NCI-H1436 treated with DMSO at 0.1 percent for 48 hours (cell line): ENCODE measurements at regions not wholly inside any gene's neighbourhood (a gene's known extent, or its start where the extent isn't known, plus 50 kb on each side); places are given as distances from the start of the nearest gene placed in this dataset.
A peak's percentile ranks its signal among the peaks of the same experiment; 100 is the strongest.

Source experiments
- DNase-seq: peaks from one replicate; lab custom pipeline; 2025; lab: John Stamatoyannopoulos, UW

- no peak for DNase-seq
These were observed 162.0 kb downstream of the TM9SF2 start for GRCh38 chr13:99663185-99663825.

DNA sequence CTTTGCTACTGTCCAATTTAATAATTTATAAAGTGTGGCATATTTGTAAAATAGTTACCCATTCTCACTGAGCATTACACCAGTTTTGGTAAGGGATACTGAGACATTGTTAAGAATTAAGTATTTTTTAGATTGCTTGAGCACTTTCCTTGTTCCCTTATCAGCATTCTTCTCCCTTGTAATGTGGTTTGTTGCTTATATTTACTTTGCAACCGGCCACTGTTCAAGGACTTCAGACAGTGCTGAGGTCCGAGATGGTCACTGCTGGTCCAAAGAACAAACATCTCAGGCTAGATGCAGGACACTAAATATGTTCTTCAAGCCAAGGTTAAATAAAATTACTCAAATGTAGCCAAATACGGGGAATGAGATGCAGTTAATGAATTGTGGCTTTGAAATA is 161.4 kb downstream of the TM9SF2 start:
- DNase-seq, result no peak

- DNase-seq, result no peak
These were observed 160.5 kb downstream of the TM9SF2 start for GRCh38 chr13:99661791-99662190.

- no peak for DNase-seq
These were observed 158.7 kb downstream of the TM9SF2 start for GRCh38 chr13:99659866-99660554.

DNA sequence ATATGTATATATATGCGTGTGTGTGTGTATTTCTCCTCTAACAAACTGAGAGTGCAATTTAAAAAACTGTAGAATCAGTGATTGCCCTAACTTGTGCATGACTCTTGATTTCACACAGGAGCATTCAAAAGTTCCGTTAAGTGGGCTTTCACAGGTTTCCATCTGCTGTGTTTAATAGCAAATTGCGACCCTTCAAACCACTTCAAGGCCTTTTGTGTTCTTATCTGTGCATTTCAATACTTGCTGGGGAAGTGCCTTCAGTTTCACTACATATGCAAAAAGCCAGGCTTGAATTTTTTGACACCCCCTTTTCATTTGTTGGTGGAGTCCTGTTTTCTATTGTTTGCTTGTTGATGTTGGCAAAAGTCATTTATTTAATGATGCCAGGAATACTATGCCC is 158.0 kb downstream of the TM9SF2 start:
- no peak for DNase-seq

- no peak for DNase-seq
These were observed 157.2 kb downstream of the TM9SF2 start for GRCh38 chr13:99658261-99658991.

- no peak for DNase-seq
These were observed 156.6 kb downstream of the TM9SF2 start for GRCh38 chr13:99657848-99658260.

GRCh38 chr13:99656844-99657381 is 155.6 kb downstream of the TM9SF2 start:
- DNase-seq, result no peak

GRCh38 chr13:99656092-99656745 is 154.9 kb downstream of the TM9SF2 start:
- peak; percentile 13 for DNase-seq

DNA sequence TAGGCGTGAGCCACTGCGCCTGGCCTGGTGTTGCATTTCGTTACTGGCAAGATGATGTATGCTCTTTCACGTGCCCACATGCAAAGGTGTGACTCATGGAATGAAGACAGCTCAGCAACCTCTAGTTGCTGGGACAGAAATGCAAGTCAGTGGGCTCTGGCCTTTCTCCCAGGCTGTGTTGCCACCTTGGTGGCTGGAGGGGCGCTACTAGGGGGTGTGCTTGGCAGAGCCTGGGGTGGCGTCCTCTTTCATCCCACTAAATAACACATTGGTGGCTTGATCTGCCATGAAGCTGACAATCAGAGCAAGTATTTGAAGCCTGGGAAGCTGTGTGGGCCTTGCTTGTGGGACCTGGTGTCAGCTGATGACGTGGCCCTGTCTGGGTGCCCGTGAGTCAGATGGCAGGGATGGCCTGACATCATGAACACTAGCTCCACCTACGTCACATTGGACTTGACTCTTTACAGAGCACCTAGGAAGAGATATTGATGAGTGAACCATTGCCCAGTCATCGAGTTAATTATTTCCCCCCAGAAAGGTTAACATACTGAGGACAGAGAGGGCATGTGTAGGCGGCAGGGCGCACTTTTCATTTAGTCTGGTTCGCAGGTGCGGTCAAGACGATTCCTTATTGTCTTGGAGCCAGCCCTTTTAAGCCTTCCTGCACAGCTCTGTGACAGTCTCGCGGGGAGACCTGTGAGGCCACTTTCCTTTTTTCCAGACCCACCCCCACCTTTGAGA is 154.2 kb downstream of the TM9SF2 start:
- no peak for DNase-seq

DNA sequence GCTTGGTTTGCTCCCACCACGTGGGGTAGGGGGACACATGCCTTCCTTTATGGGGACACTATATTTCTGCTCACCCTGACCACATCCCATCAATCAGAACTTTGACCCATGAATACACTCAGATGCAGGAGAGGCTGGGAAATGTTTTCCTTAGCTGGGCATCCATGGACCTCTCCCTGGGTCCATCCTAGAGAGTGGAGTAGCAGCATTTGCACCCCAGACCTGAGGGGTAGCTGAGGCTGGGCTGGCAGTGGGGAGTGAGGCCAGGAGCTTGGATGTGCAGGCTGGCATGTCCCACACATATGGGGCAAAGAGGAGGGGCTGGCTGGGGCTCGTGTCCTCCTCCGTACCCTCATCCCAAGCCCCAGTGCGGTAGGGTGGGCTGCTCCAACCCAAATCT is 152.8 kb downstream of the TM9SF2 start:
- no peak for DNase-seq

- DNase-seq, result no peak
These were observed 152.3 kb downstream of the TM9SF2 start for GRCh38 chr13:99653526-99653925.

GRCh38 chr13:99652901-99653300 is 151.6 kb downstream of the TM9SF2 start:
- no peak for DNase-seq

DNA sequence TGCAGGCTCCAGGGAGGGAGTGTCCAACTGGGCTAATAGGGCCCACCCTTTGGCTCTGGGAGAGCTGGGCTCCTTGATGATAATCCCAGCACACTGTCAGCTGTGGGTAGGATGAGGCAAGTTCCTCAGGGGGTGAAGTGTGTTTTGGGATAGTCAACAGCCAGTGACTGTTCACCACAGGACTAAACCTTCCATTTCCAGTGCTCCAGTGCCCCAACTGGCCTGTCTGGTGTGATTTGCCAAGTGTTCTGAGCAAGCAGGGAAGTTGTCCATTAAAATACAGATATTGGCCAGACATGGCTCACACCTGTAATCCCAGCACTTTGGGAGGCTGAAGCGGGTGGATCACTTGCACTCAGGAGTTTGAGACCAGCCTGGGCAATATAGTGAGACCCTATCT is 150.9 kb downstream of the TM9SF2 start:
- DNase-seq, result no peak

GRCh38 chr13:99651016-99651415 is 149.7 kb downstream of the TM9SF2 start:
- no peak for DNase-seq

GRCh38 chr13:99650410-99650809 is 149.1 kb downstream of the TM9SF2 start:
- no peak for DNase-seq

GRCh38 chr13:99648927-99649326 is 147.7 kb downstream of the TM9SF2 start:
- DNase-seq, result no peak

GRCh38 chr13:99648066-99648665 is 146.9 kb downstream of the TM9SF2 start:
- no peak for DNase-seq

GRCh38 chr13:99647596-99647985 is 146.3 kb downstream of the TM9SF2 start:
- no peak for DNase-seq

GRCh38 chr13:99646866-99647595 is 145.8 kb downstream of the TM9SF2 start:
- no peak for DNase-seq

- DNase-seq, result no peak
These were observed 141.6 kb downstream of the TM9SF2 start for GRCh38 chr13:99642841-99643240.
